Epithelial cell of proximal tubule (primary cell): ENCODE measurements at regions not wholly inside any gene's neighbourhood (a gene's known extent, or its start where the extent isn't known, plus 50 kb on each side); places are given as distances from the start of the nearest gene placed in this dataset.

Source experiments
- DNase-seq: peaks from one replicate; pipeline ENCODE4 v3.0.0-alpha.2; 2011; ENCODE audit warnings: low read depth
- H3K4me3 ChIP-seq: 2 replicates; pipeline ENCODE4 v1.5.1; 2011; ENCODE audit warnings: low read depth, mild to moderate bottlenecking, low read length
- TF ChIP-seq, protein P1 (sequence below): conservative IDR thresholded peaks from 2 replicates; pipeline ENCODE4 v1.5.1; 2012; ENCODE audit warnings: low read depth, mild to moderate bottlenecking, low read length

DNA sequence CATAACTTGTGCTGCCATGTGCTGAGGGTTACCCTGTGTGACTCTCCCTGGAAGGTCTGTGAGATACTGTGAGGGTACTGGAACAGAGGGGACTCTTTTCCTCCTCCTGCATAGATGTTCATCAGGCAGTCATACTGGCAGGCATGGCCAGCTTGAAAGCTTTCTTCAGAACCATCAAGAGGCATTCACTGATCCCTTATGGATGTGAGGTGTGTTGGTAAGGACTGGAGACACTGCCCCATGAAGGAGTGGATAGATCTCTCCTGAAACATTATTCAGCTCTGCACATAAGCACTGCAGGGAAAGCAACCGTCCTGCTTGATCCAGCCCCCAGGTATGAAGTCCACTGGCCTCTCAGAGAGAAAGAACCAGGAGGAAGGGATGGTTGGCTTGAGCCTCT, 176.6 kb upstream of the ARL4C start:
- no peak for DNase-seq
- TF ChIP-seq, protein P1, sequence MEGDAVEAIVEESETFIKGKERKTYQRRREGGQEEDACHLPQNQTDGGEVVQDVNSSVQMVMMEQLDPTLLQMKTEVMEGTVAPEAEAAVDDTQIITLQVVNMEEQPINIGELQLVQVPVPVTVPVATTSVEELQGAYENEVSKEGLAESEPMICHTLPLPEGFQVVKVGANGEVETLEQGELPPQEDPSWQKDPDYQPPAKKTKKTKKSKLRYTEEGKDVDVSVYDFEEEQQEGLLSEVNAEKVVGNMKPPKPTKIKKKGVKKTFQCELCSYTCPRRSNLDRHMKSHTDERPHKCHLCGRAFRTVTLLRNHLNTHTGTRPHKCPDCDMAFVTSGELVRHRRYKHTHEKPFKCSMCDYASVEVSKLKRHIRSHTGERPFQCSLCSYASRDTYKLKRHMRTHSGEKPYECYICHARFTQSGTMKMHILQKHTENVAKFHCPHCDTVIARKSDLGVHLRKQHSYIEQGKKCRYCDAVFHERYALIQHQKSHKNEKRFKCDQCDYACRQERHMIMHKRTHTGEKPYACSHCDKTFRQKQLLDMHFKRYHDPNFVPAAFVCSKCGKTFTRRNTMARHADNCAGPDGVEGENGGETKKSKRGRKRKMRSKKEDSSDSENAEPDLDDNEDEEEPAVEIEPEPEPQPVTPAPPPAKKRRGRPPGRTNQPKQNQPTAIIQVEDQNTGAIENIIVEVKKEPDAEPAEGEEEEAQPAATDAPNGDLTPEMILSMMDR: no peak
- no peak overlapping the region for H3K4me3 ChIP-seq

DNA sequence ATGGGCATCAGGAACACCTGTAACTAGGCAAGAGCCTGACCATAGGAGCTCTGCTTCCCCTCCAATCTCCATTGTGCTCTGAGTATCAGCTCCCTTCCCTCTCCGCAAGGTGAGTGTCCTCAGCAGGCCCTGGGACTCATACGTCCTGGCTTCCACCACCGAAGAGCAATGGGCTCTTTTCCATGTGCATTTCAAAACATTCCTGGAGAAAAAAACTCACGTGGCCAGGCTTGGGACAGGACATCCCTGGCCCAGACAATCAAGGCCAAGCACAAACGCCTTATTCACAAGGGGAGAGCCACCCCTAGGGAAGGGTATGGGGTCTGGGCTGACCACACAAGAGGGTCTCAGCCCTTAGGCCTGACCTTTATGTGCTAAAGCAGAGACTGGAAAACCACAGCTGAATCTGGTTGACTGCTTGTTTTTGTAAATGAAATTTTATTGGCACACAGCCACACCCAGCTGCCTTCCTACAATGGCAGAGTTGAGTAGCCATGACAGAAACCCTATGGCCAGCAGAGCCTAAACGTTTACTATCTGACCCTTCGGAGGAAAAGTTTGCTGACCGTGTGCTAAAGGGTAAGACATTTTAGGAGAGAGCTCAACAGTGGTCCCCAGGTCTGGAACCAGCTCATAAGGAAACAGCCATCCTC, 175.7 kb upstream of the ARL4C start:
- TF ChIP-seq, protein P1: no peak
- no peak for DNase-seq
- no peak overlapping the region for H3K4me3 ChIP-seq

DNA sequence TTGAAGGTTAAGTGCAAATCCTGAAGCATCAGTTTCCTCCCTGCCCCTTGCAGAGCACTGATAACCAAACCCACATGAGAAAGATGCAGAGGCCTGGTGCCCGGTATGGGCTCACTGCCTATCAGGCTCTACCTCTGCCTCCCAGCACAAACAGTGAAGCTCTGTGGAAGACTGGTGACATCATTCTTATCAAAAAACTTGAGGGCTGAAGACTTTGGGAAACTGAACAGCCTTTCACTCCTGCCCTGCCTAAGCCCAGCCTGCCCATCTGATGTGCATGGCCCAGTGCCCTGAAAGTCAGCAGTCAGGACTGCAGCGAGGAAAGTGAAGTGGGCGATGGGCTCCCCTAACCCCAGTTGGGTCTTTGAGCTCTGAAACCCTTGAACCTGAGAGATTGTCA, 174.8 kb upstream of the ARL4C start:
- no peak overlapping the region for H3K4me3 ChIP-seq
- TF ChIP-seq, protein P1: no peak
- DNase-seq: no peak

DNA sequence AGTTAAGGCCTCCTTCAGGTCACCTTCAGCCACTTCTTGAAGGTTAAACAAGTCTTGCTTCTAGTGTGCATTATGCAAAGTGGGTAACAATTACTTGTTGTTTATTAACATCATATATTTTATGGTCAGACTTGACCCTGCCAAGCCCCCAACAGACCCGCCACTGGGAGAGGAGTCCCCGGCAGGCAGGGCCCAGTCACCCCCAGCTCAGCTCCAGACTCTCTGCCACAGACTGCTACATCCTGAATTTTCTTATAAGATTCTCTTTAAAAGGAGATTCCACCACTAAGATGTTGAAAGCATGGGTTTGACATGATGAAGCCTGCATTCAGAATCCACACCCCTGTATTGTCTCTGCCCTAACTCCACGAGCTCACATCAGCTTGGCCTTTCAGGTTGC, 174.3 kb upstream of the ARL4C start:
- TF ChIP-seq, protein P1: no peak
- H3K4me3 ChIP-seq: no peak overlapping the region
- DNase-seq: no peak

DNA sequence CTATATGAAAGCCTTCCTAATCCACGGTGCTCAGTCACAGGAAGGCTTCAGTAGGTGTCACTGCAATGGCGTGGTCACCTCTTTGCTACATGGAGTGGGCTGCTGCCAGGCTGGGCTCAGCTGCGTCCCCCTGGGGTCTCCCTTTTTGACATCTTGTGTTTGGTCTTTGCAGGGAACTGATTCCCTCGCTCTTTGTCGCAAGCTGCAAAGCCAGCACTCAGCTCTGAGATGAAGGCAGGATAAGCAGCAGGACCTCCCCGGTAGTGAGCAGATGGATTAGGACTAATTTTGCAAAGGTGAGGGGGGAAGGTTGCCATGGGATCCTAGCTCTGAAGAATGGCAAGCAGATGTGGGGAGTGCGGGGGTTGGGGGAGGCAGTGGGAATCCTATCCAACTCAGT, 173.9 kb upstream of the ARL4C start:
- no peak overlapping the region for H3K4me3 ChIP-seq
- DNase-seq: no peak
- TF ChIP-seq, protein P1: no peak

DNA sequence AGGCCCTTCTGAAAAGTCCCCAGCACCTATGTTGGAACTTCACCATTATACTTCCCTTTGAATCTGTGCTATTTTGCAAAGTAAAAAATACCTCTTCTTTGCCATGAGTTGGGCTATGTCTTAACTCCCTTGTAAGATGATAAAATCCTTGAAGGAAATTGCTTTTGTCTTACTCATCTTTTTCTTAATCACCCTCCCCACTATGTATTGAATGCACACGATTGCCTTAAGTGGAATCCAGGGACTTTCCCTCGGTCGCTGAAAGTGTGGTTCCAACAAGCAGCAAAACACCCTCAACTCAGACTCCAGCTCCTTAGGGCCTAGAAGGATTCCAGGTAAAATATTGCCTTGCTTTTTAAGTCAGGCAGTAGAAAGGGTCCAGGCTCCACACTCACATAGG, 173.2 kb upstream of the ARL4C start:
- TF ChIP-seq, protein P1: no peak
- no peak overlapping the region for H3K4me3 ChIP-seq

DNA sequence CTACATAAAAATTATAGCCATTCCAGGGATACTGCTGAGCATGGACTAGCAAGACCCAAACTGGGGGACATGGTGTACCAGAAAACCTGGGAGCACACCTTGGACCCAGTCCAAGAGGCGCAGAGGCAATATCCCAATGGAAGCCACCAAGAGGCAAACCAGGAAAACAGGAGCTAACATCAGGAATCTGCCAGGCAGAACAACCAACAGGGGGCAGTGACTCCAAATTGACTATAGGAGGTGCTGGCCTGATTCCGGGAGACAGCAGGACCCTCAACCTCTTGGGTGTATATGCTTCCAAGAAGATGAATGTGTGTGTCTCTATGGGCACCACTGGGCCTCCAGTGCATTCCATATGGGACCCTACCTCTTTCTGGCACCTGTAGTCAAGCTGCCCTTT, 172.7 kb upstream of the ARL4C start:
- H3K4me3 ChIP-seq: no peak overlapping the region
- no peak for DNase-seq
- TF ChIP-seq, protein P1: peak; percentile 30

More for the DNA sequence above, 173.2 kb upstream of the ARL4C start:
- DNase-seq: peak; percentile 56
